ENCODE measurements at regions not wholly inside any gene's neighbourhood (a gene's known extent, or its start where the extent isn't known, plus 50 kb on each side); places are given as distances from the start of the nearest gene placed in this dataset.

DNA sequence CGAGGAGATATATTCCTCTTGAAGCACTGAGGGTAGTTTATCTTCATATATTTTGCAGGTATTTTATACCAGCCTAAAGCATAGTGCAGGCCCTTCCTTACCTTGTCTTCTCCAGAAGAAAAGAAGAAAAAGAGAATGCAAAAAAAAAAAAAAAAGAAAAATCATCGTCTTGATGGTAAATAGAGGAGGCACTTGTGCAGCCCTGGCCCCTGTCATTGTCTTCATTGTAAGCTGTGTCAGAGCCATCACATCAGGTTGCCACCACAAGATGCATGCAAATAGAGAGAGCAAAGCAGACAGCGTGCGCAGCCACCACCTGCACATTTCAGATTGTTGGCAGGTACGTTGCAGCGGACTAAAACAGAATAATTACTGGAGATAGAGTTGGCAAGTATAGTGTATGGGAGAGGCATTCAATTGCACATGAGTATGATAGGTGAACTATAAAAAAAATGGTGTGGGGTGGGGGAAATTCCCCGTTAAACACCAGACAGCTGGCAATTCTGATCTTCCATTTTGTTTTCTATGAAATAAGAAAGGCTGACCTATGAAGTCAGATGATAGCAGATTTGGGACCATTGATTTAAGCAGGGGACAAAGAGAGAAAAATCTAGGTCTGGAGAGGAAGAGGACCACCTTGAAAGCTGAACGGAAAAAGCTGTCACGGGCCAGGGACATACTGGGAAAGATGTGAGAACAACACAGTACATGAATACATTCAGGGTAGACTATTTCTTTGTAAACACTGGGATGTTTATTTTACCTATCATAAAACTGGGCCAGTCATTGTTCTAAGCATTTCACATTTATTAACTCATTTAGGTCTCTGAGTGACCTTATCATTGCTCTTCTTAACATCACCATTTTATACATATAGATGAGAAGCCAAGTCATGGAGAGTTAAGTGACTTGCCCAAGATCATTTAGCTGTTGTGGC is 306.3 kb upstream of the SP8 start:
- no peak overlapping the region for H3K4me3 ChIP-seq (ENCODE audit: low read length)
- no peaks in the 10 kb centered on the region for H3K9me3 ChIP-seq (ENCODE audit: control insufficient read depth, low read length)
- no peaks in the 10 kb centered on the region for H3K27me3 ChIP-seq (replicated peaks; ENCODE audit: control insufficient read depth, insufficient read depth, low read length)
- DNase-seq (ENCODE audit: low read depth) = no peak
- H3K4me1 ChIP-seq (ENCODE audit: control insufficient read depth, insufficient read depth, low read length) = no peaks in the 10 kb centered on the region
- no peak overlapping the region for H3K9ac ChIP-seq (ENCODE audit: low read length)
- no peaks in the 10 kb centered on the region for H3K36me3 ChIP-seq (ENCODE audit: control insufficient read depth, insufficient read depth, low read length, severe bottlenecking)

- no peaks in the 10 kb centered on the region for H3K36me3 ChIP-seq (ENCODE audit: control insufficient read depth, insufficient read depth, low read length, severe bottlenecking)
- no peak for DNase-seq (ENCODE audit: low read depth)
- H3K4me1 ChIP-seq (ENCODE audit: control insufficient read depth, insufficient read depth, low read length) = no peaks in the 10 kb centered on the region
- H3K9ac ChIP-seq (ENCODE audit: low read length) = no peak overlapping the region
- H3K27me3 ChIP-seq (replicated peaks; ENCODE audit: control insufficient read depth, insufficient read depth, low read length) = no peaks in the 10 kb centered on the region
- H3K9me3 ChIP-seq (ENCODE audit: control insufficient read depth, low read length) = no peaks in the 10 kb centered on the region
- H3K4me3 ChIP-seq (ENCODE audit: low read length) = no peak overlapping the region
Observed at GRCh38 chr7:21094589-21094988, 307.9 kb upstream of the SP8 start.

DNA sequence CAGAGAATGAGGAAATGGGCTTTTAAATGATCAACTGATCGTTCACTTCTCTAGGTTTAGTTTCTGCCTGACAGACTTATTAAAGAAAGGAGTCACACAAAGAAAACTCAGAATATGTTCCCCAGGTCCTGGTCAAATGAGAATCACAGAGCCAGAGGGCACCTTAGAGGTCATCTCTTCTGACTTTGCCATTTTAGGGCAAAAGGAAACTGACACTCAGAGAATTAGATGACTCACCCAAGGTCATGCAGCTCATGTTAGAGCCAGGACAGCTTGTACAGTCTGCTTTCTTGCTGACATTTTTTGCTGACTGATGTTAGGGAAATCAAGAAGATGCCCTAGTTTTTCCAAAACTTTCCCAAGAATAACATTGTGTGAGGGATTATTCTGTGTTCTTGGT is 312.7 kb upstream of the SP8 start:
- Histone ChIP-seq H3K4me3 (ENCODE audit: low read length) (no peak overlapping the region), H3K27me3 (replicated peaks; ENCODE audit: control insufficient read depth, insufficient read depth, low read length) (no peaks in the 10 kb centered on the region), H3K36me3 (ENCODE audit: control insufficient read depth, insufficient read depth, low read length, severe bottlenecking) (no peaks in the 10 kb centered on the region), H3K9ac (ENCODE audit: low read length) (no peak overlapping the region), H3K4me1 (ENCODE audit: control insufficient read depth, insufficient read depth, low read length) (no peaks in the 10 kb centered on the region), H3K9me3 (ENCODE audit: control insufficient read depth, low read length) (no peaks in the 10 kb centered on the region)
- DNase-seq (ENCODE audit: low read depth) = no peak

- Histone ChIP-seq H3K4me3 (ENCODE audit: low read length) (no peak overlapping the region), H3K9ac (ENCODE audit: low read length) (no peak overlapping the region), H3K36me3 (ENCODE audit: control insufficient read depth, insufficient read depth, low read length, severe bottlenecking) (no peaks in the 10 kb centered on the region), H3K9me3 (ENCODE audit: control insufficient read depth, low read length) (no peaks in the 10 kb centered on the region), H3K4me1 (ENCODE audit: control insufficient read depth, insufficient read depth, low read length) (no peaks in the 10 kb centered on the region), H3K27me3 (replicated peaks; ENCODE audit: control insufficient read depth, insufficient read depth, low read length) (no peaks in the 10 kb centered on the region)
- DNase-seq (ENCODE audit: low read depth) = no peak
Observed at GRCh38 chr7:21099955-21100354, 313.3 kb upstream of the SP8 start.

- no peaks in the 10 kb centered on the region for H3K9me3 ChIP-seq (ENCODE audit: control insufficient read depth, low read length)
Observed at GRCh38 chr7:21101541-21101940, 314.9 kb upstream of the SP8 start.

DNA sequence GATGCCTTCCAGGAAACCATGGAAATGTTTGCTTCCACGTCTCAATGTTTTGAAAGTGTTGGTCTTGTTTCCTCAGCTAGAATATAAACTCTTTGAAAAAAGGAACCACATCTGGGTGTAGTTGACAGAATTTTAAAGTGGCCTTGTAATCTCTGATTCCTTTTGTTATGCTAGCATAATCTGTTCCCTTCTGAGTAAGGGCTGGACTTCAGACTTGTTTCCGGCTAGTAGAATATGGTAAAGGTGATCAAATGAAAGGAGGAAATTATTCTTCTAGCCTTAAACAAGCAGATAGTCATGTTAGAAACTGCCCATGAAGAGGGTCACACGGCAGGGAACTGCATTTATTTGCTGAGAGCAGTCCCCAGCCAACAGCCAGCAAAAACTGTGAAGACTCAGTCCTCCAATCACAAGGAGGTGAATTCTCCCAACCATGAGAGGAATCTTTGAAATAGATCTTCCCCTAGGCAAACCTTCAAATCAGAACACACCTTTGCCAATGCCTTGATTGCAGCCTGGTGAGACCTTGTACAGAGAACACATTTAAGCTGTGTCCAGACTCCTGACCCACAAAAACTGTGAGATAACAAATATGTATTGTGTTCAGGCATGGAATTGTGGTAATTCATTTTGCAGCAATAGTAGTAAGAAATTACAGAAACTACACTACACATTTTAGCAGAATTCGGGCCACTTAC is 316.9 kb upstream of the SP8 start:
- H3K9me3 ChIP-seq (ENCODE audit: control insufficient read depth, low read length) = no peaks in the 10 kb centered on the region
- no peaks in the 10 kb centered on the region for H3K36me3 ChIP-seq (ENCODE audit: control insufficient read depth, insufficient read depth, low read length, severe bottlenecking)
- no peak for DNase-seq (ENCODE audit: low read depth)
- no peaks in the 10 kb centered on the region for H3K4me1 ChIP-seq (ENCODE audit: control insufficient read depth, insufficient read depth, low read length)
- H3K9ac ChIP-seq (ENCODE audit: low read length) = no peak overlapping the region
- no peaks in the 10 kb centered on the region for H3K27me3 ChIP-seq (replicated peaks; ENCODE audit: control insufficient read depth, insufficient read depth, low read length)
- H3K4me3 ChIP-seq (ENCODE audit: low read length) = no peak overlapping the region

More at GRCh38 chr7:21101541-21101940, 314.9 kb upstream of the SP8 start:
- H3K4me1 ChIP-seq (ENCODE audit: control insufficient read depth, insufficient read depth, low read length) = no peaks in the 10 kb centered on the region
- no peaks in the 10 kb centered on the region for H3K36me3 ChIP-seq (ENCODE audit: control insufficient read depth, insufficient read depth, low read length, severe bottlenecking)
- DNase-seq (ENCODE audit: low read depth) = no peak
- H3K27me3 ChIP-seq (replicated peaks; ENCODE audit: control insufficient read depth, insufficient read depth, low read length) = no peaks in the 10 kb centered on the region
- H3K4me3 ChIP-seq (ENCODE audit: low read length) = no peak overlapping the region
- no peak overlapping the region for H3K9ac ChIP-seq (ENCODE audit: low read length)

DNA sequence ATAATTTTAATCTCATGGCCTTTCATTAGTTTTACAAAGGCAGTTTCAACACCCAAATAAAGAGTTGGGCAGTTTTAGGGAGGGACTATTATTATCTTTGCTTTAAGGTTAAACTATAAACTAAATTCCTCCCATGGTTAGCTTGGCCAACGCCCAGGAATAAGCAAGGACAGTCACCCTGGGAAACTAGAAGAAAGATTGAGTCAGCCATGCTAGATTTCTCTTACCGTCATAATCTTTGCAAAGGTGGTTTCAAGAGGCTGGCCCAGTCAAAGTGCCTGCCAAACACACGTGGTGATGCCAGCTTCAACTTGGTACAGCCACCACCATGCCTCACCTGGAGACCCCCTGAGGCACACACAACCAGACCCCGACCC is 317.4 kb upstream of the SP8 start:
- DNase-seq (ENCODE audit: low read depth) = no peak
- Histone ChIP-seq H3K36me3 (ENCODE audit: control insufficient read depth, insufficient read depth, low read length, severe bottlenecking) (no peaks in the 10 kb centered on the region), H3K9ac (ENCODE audit: low read length) (no peak overlapping the region), H3K9me3 (ENCODE audit: control insufficient read depth, low read length) (no peaks in the 10 kb centered on the region), H3K4me1 (ENCODE audit: control insufficient read depth, insufficient read depth, low read length) (no peaks in the 10 kb centered on the region), H3K27me3 (replicated peaks; ENCODE audit: control insufficient read depth, insufficient read depth, low read length) (no peaks in the 10 kb centered on the region), H3K4me3 (ENCODE audit: low read length) (no peak overlapping the region)

DNA sequence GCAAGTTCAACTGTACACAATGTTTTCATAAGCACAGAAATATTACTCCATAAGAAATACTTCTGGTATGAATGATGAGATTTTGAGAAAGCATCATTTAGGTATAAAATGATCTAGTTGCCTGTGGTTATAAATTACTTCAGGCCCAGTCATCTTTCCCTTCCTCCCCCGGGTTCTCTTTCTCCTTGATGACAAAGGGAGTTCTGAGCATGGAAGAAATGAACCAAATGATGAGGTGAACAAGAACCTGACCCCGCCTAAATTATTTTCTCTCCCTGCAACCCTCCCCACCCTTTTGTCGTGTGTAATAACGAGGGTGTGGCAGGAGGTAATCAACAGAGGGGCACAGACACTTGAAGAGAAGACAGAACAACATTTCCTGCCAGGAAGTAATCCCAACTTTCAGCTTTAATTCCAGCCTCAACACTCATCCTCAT is 319.6 kb upstream of the SP8 start:
- Histone ChIP-seq H3K9ac (ENCODE audit: low read length) (no peak overlapping the region), H3K36me3 (ENCODE audit: control insufficient read depth, insufficient read depth, low read length, severe bottlenecking) (no peaks in the 10 kb centered on the region), H3K27me3 (replicated peaks; ENCODE audit: control insufficient read depth, insufficient read depth, low read length) (no peaks in the 10 kb centered on the region), H3K4me3 (ENCODE audit: low read length) (no peak overlapping the region), H3K4me1 (ENCODE audit: control insufficient read depth, insufficient read depth, low read length) (no peaks in the 10 kb centered on the region), H3K9me3 (ENCODE audit: control insufficient read depth, low read length) (no peaks in the 10 kb centered on the region)
- DNase-seq (ENCODE audit: low read depth) = no peak

DNA sequence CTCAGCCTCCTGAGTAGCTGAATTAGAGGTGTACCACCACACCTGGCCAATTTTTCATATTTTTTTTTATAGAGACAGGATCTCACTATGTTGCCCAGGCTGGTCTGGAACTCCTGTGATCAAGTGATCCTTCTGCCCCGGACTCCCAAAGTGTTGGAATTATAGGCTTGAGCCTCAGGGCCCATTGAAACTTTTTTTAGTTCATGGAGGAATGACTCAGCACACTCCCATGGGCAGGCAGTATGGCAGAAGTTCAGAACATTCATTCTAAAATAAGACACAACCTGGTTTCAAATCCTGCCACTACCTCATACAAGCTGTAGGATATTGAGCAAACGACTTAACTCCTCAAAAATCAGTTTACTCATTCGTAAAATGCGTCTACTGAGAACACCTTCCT is 320.4 kb upstream of the SP8 start:
- Histone ChIP-seq H3K4me1 (ENCODE audit: control insufficient read depth, insufficient read depth, low read length) (no peaks in the 10 kb centered on the region), H3K4me3 (ENCODE audit: low read length) (no peak overlapping the region), H3K9me3 (ENCODE audit: control insufficient read depth, low read length) (no peaks in the 10 kb centered on the region), H3K27me3 (replicated peaks; ENCODE audit: control insufficient read depth, insufficient read depth, low read length) (no peaks in the 10 kb centered on the region), H3K36me3 (ENCODE audit: control insufficient read depth, insufficient read depth, low read length, severe bottlenecking) (no peaks in the 10 kb centered on the region), H3K9ac (ENCODE audit: low read length) (no peak overlapping the region)
- DNase-seq (ENCODE audit: low read depth) = no peak

DNA sequence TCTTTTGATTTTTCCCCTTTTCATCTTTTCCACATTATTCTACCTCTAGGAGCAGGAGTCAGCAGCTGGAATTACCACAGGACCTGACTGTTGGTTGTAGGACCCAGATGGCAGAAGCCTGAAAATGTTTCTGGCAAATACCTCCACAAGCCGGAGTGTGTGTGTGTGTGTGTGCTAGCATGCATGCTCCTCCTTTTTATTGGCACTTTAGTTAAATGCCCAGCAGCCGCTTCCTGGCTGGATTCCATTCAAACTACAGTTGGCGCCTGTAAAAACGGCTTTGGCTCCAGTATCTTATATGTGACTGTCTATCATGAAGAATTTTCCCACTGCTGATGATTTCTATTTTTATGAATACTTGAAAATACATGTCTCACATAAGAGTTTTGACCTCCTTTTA is 319.7 kb upstream of the SP4 start:
- H3K36me3 ChIP-seq (ENCODE audit: control insufficient read depth, insufficient read depth, low read length, severe bottlenecking) = no peaks in the 10 kb centered on the region
- H3K9ac ChIP-seq (ENCODE audit: low read length) = no peak overlapping the region
- no peaks in the 10 kb centered on the region for H3K9me3 ChIP-seq (ENCODE audit: control insufficient read depth, low read length)
- DNase-seq (ENCODE audit: low read depth) = no peak
- no peak overlapping the region for H3K4me3 ChIP-seq (ENCODE audit: low read length)
- no peaks in the 10 kb centered on the region for H3K27me3 ChIP-seq (replicated peaks; ENCODE audit: control insufficient read depth, insufficient read depth, low read length)
- H3K4me1 ChIP-seq (ENCODE audit: control insufficient read depth, insufficient read depth, low read length) = no peaks in the 10 kb centered on the region

DNA sequence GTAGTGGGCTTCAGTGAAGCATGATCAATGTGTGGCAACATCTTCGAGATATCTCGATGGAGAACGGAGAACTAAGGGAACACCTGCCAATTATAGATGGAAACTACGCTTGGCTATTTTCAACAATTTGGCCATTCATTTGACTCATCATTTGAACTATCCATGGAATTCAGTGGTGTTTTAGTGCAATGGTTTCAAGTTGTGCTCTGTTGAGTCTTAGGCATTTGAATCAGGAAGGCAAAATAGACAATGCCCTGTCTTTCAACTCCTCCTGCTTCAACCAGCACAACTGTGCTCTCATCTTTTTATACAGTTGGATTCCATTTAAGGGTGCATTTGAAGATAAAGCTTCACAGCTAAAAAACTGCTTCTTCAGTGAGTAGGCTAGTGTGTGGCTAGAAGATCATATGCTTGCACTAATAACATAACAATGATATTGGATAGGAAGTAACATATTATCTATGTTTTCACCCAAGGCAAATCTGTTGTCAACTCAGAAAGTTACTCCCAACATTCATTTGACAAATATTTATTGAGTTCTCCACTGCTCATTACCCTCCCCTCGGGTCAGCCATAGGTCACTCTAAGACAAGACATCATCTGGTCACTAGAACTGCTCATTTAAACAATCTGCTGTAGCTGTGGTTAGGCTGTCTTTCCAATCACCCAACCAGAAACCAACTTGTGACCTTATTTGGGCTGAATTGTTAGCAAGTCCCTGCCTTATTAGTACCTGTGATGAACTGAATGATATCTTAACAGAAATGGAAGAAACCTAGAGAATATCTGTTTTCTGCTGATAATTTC is 314.1 kb upstream of the SP4 start:
- DNase-seq (ENCODE audit: low read depth) = no peak
- no peaks in the 10 kb centered on the region for H3K27me3 ChIP-seq (replicated peaks; ENCODE audit: control insufficient read depth, insufficient read depth, low read length)
- no peak overlapping the region for H3K4me3 ChIP-seq (ENCODE audit: low read length)
- H3K9ac ChIP-seq (ENCODE audit: low read length) = no peak overlapping the region
- no peaks in the 10 kb centered on the region for H3K9me3 ChIP-seq (ENCODE audit: control insufficient read depth, low read length)
- H3K36me3 ChIP-seq (ENCODE audit: control insufficient read depth, insufficient read depth, low read length, severe bottlenecking) = no peaks in the 10 kb centered on the region
- H3K4me1 ChIP-seq (ENCODE audit: control insufficient read depth, insufficient read depth, low read length) = no peaks in the 10 kb centered on the region

Data from adipocyte (in vitro differentiated cells).